K562 (cell line): ENCODE measurements at regions not wholly inside any gene's neighbourhood (a gene's known extent, or its start where the extent isn't known, plus 50 kb on each side); places are given as distances from the start of the nearest gene placed in this dataset.
A peak's percentile ranks its signal among the peaks of the same experiment; 100 is the strongest.

Experiments used
- ATAC-seq: fragments of 200-7000 bp; cut with Tn5 transposase; 3 replicates; pipeline ENCODE4 v1.9.1; 2020; ENCODE audit warnings: moderate library complexity
- BruUV-seq: library from RNA; stranded (reverse); fragments of 400-500 nt; replicated peaks from 2 replicates; lab custom pipeline; 2021; lab: Mats Ljungman, UMichigan
- CTCF ChIA-PET: fragments of 300-600 bp; formaldehyde crosslinking; extraction: SDS; loops from one replicate; lab custom pipeline; 2021; ENCODE audit warnings: low intra/inter-chr PET ratio; lab: Yijun Ruan, JAX
- POLR2A ChIA-PET: fragments of 300-600, 350-650 bp; sonication (Branson Sonifier 250); formaldehyde crosslinking; extraction: SDS; loops from one replicate; lab custom pipeline; 2021; ENCODE audit warnings: antibody characterized with exemption, inconsistent platforms; lab: Yijun Ruan, JAX
- DNase-seq, 4 experiments: peaks; one replicate each; pipeline versions ENCODE4 v3.0.0 to v3.0.0-alpha.2; 2011 to 2018; ENCODE audit warnings: low spot score in 3 of 4, mixed read lengths in 3 of 4; ENCODE audit errors: extremely low read depth in 1 of 4
- FAIRE-seq: peaks from 2 replicates; lab custom pipeline; 2011; peaks lifted over from hg19 to GRCh38; lab: Jason Lieb, UNC
- H2AFZ ChIP-seq: 2 replicates; pipeline ENCODE4 v1.6.0; 2011; ENCODE audit warnings: low read depth, low read length, control low read depth, inconsistent platforms
- H3K27ac ChIP-seq: fragments of 200-600 bp; 3 replicates; pipeline ENCODE4 v1.8.0; 2011; ENCODE audit warnings: low read depth, mild to moderate bottlenecking, control low read depth, inconsistent platforms, low read length, moderate library complexity, mixed read lengths; ENCODE audit errors: extremely low read depth
- H3K27me3 ChIP-seq, 2 experiments: fragments of 300-600 bp in 1 of 2; 2 replicates in 1 of 2; 3 replicates in 1 of 2; pipeline versions ENCODE4 v1.6.0 to v1.8.0; 2011; ENCODE audit warnings: inconsistent platforms in 2 of 2, low read length in 2 of 2, mild to moderate bottlenecking in 1 of 2, mixed read lengths in 1 of 2, moderate library complexity in 1 of 2; ENCODE audit not compliant: control insufficient read depth in 2 of 2, insufficient read depth in 2 of 2
- H3K36me3 ChIP-seq: fragments of 300-600 bp; 3 replicates; pipeline ENCODE4 v1.8.0; 2011; ENCODE audit warnings: mild to moderate bottlenecking, low read length, inconsistent platforms; ENCODE audit not compliant: control insufficient read depth, insufficient read depth
- H3K4me1 ChIP-seq, 2 experiments: fragments of 200-600 bp in 1 of 2; replicated peaks in 1 of 2; 2 replicates in 1 of 2; 3 replicates in 1 of 2; pipeline versions ENCODE4 v1.5.1 to v1.8.0; 2011; ENCODE audit warnings: inconsistent platforms in 2 of 2, low read length in 2 of 2, mild to moderate bottlenecking in 1 of 2, mixed read lengths in 1 of 2, moderate library complexity in 1 of 2; ENCODE audit not compliant: control insufficient read depth in 2 of 2, insufficient read depth in 2 of 2
- H3K4me2 ChIP-seq: 2 replicates; pipeline ENCODE4 v1.6.1; 2011; ENCODE audit warnings: low read length, control low read depth, inconsistent platforms, mixed read lengths; ENCODE audit not compliant: insufficient read depth
- H3K4me3 ChIP-seq: fragments of 200-600 bp; sonication (generic), shearing (Covaris generic); 2 replicates; pipeline ENCODE4 v1.5.1; 2016; ENCODE audit warnings: control low read depth, inconsistent platforms
- H3K79me2 ChIP-seq: fragments of 200-600 bp; 3 replicates; pipeline ENCODE4 v1.8.0; 2011; ENCODE audit warnings: low read length, inconsistent platforms; ENCODE audit not compliant: control insufficient read depth, insufficient read depth
- H3K9ac ChIP-seq, 2 experiments: 2 replicates each; pipeline versions ENCODE4 v1.6.0 to v1.6.1; 2011; ENCODE audit warnings: low read depth in 2 of 2, low read length in 2 of 2, control low read depth in 1 of 2, inconsistent platforms in 1 of 2, mild to moderate bottlenecking in 1 of 2, mixed read lengths in 1 of 2; ENCODE audit not compliant: insufficient read depth in 1 of 2
- H3K9me1 ChIP-seq: one replicate; pipeline ENCODE4 v1.6.0; 2011; ENCODE audit warnings: inconsistent platforms, mild to moderate bottlenecking, low read length, moderate library complexity; ENCODE audit not compliant: control insufficient read depth, insufficient read depth
- H3K9me3 ChIP-seq: replicated peaks from 2 replicates; pipeline ENCODE4 v1.5.1; 2011; ENCODE audit warnings: low read depth, low read length, inconsistent platforms; ENCODE audit not compliant: control insufficient read depth, insufficient read depth
- H4K20me1 ChIP-seq: replicated peaks from 2 replicates; pipeline ENCODE4 v1.6.1; 2011; ENCODE audit warnings: low read length, inconsistent platforms, mixed read lengths; ENCODE audit not compliant: control insufficient read depth, insufficient read depth
- ARID3A ChIP-seq: IDR thresholded peaks from 2 replicates; pipeline ENCODE4 v1.6.1; 2012; ENCODE audit warnings: low read depth, low read length, improper control_type of control experiment, borderline replicate concordance
- CLOCK ChIP-seq: fragments of 250-450 bp; sonication (Bioruptor Pico); IDR thresholded peaks from 2 replicates; pipeline ENCODE4 v1.4.0; 2020; ENCODE audit warnings: mild to moderate bottlenecking, moderate library complexity, borderline replicate concordance
- DMBX1 ChIP-seq: fragments of 250-450 bp; sonication (Bioruptor Pico); IDR thresholded peaks from 2 replicates; pipeline ENCODE4 v1.8.0; 2022; ENCODE audit warnings: inconsistent platforms, mild to moderate bottlenecking, moderate library complexity, borderline replicate concordance
- FUS ChIP-seq: fragments of 200-400 bp; formaldehyde crosslinking; optimal IDR thresholded peaks from 2 replicates; pipeline ENCODE3; 2017; ENCODE audit warnings: low read depth, low read length
- GTF2E2 ChIP-seq: fragments of 200-800 bp; sonication (Bioruptor generic); IDR thresholded peaks from 2 replicates; pipeline ENCODE4 v1.6.1; 2016; ENCODE audit warnings: missing genetic modification characterization, missing compliant biosample characterization
- HDAC1 ChIP-seq, 2 experiments: fragments of 450-650 bp; IDR thresholded peaks; 2 replicates each; pipeline ENCODE4 v1.6.1; 2016 to 2017; ENCODE audit warnings: inconsistent platforms in 1 of 2, mild to moderate bottlenecking in 1 of 2, moderate library complexity in 1 of 2
- HOMEZ ChIP-seq: fragments of 250-450 bp; sonication (Bioruptor Pico); IDR thresholded peaks from 2 replicates; pipeline ENCODE4 v1.4.0; 2020; ENCODE audit warnings: mild to moderate bottlenecking, moderate library complexity
- THRA ChIP-seq: fragments of 450-650 bp; IDR thresholded peaks from 2 replicates; pipeline ENCODE4 v1.6.1; 2017; ENCODE audit warnings: mild to moderate bottlenecking, moderate library complexity
- TRIM28 ChIP-seq: fragments of 450-650 bp; IDR thresholded peaks from 2 replicates; pipeline ENCODE4 v1.6.1; 2017
- ZNF212 ChIP-seq: fragments of 450-650 bp; formaldehyde crosslinking; IDR thresholded peaks from 2 replicates; pipeline ENCODE4 v1.4.0; 2020; ENCODE audit warnings: mild to moderate bottlenecking
- ZNF239 ChIP-seq: fragments of 250-450 bp; sonication (Bioruptor Pico); IDR thresholded peaks from 2 replicates; pipeline ENCODE4 v1.4.0; 2020; ENCODE audit warnings: mild to moderate bottlenecking
- ZNF280B ChIP-seq: fragments of 250-450 bp; sonication (Bioruptor Pico); IDR thresholded peaks from 2 replicates; pipeline ENCODE4 v1.5.1; 2021; ENCODE audit warnings: mild to moderate bottlenecking
- ZNF695 ChIP-seq: fragments of 450-650 bp; formaldehyde crosslinking; IDR thresholded peaks from 2 replicates; pipeline ENCODE4 v1.4.0; 2020; ENCODE audit warnings: mild to moderate bottlenecking, moderate library complexity
- WGBS: fragments of 100-300 bp; shearing (Covaris generic); methylation state at CpG from one replicate; pipeline ENCODE4 v1.1.6; 2016; ENCODE audit warnings: low coverage, mixed read lengths; ENCODE audit not compliant: insufficient coverage; ENCODE audit errors: missing lambda C conversion rate; 5-methylcytosine and 5-hydroxymethylcytosine counted together
- in situ Hi-C: fragments of 300-500 bp; cut with MboI; formaldehyde crosslinking; loops from 4 replicates; pipeline ENCODE4 v1.15.0; 2018; ENCODE audit warnings: inconsistent platforms, mixed read lengths
- intact Hi-C: fragments of 100-400 bp; cut with micrococcal nuclease; formaldehyde crosslinking; loops from 2 replicates; pipeline ENCODE4 v1.14.2; 2022

GRCh38 chr7:157473051-157473569 is 136.3 kb downstream of the DNAJB6 start:
- BruUV-seq: no TSS peak
- H3K79me2 ChIP-seq: no peaks in the 10 kb centered on the region
- DNase-seq: no peak
- FAIRE-seq: peak; percentile 62
- H3K4me2 ChIP-seq: no peak overlapping the region
- no peak overlapping the region for H3K27ac ChIP-seq
- intact Hi-C loops: loop anchor here (5.0 kb wide), 1 partner anchor 41 kb away; no protein-coding TSS in a partner anchor
- no peak overlapping the region for H3K9ac ChIP-seq
- no peaks in the 10 kb centered on the region for H4K20me1 ChIP-seq
- H3K4me1 ChIP-seq: peaks cover 0 to 26% of the 10 kb centered on the region in 2 experiments; a peak in 3 of 5 replicates
- WGBS: 1% methylated on average over 4 of the region's 4 CpGs
- H3K4me3 ChIP-seq: no peak overlapping the region
- ATAC-seq: no peak
- ChIA-PET CTCF (no interaction called here), POLR2A (no interaction called here)
- H3K36me3 ChIP-seq: no peaks in the 10 kb centered on the region
- no peaks in the 10 kb centered on the region for H3K9me1 ChIP-seq
- H3K9me3 ChIP-seq: 0 out of 2 replicates have a peak, but pooled peaks cover 3% of the 10 kb centered on the region
- H3K27me3 ChIP-seq: peaks cover 30 to 50% of the 10 kb centered on the region in 2 experiments
- in situ Hi-C loops: no loop called here
- H2AFZ ChIP-seq: no peak overlapping the region
- TF ChIP-seq ZNF212 (CRISPR knock-in tag) (no peak), CLOCK (CRISPR knock-in tag) (no peak), ZNF695 (CRISPR knock-in tag) (no peak), FUS (no peak), ARID3A (no peak), THRA (no peak), HOMEZ (no peak), HDAC1 (IDR thresholded peaks at IDR 0.05) (0 out of 4 replicates have a peak, but pooled peaks of 1 of the 2 experiments have one; percentile 54), ZNF239 (CRISPR knock-in tag) (no peak), GTF2E2 (tag) (no peak), TRIM28 (peak; percentile 96), ZNF280B (CRISPR knock-in tag) (0 out of 2 replicates have a peak, but pooled peaks have one; percentile 36), DMBX1 (no peak)
